Neural progenitor cell (in vitro differentiated cells): ENCODE measurements at regions not wholly inside any gene's neighbourhood (a gene's known extent, or its start where the extent isn't known, plus 50 kb on each side); places are given as distances from the start of the nearest gene placed in this dataset.

Source experiments
- DNase-seq: peaks from one replicate; pipeline ENCODE4 v3.0.0-alpha.2; 2016; ENCODE audit warnings: low spot score
- H2AFZ ChIP-seq: fragments of 200-600 bp; sonication (generic); replicated peaks from 2 replicates; pipeline ENCODE4 v1.6.1; 2016; ENCODE audit warnings: antibody characterized with exemption
- H3F3A ChIP-seq: fragments of 200-600 bp; sonication (generic); 2 replicates; pipeline ENCODE4 v1.6.1; 2016; ENCODE audit warnings: antibody characterized with exemption, low read depth
- H3K27ac ChIP-seq: fragments of 200-600 bp; sonication (generic); 2 replicates; pipeline ENCODE4 v1.5.1; 2016; ENCODE audit warnings: mild to moderate bottlenecking
- H3K27me3 ChIP-seq: fragments of 200-600 bp; sonication (generic); 2 replicates; pipeline ENCODE4 v1.6.1; 2016; ENCODE audit warnings: mild to moderate bottlenecking, moderate library complexity
- H3K36me3 ChIP-seq: fragments of 200-600 bp; sonication (generic); 2 replicates; pipeline ENCODE4 v1.5.1; 2016
- H3K4me1 ChIP-seq: fragments of 200-600 bp; sonication (generic); 2 replicates; pipeline ENCODE4 v1.6.1; 2016; ENCODE audit warnings: mixed run types
- H3K4me2 ChIP-seq: fragments of 200-600 bp; sonication (generic); 2 replicates; pipeline ENCODE4 v1.6.1; 2016
- H3K4me3 ChIP-seq: fragments of 200-600 bp; sonication (generic); 2 replicates; pipeline ENCODE4 v1.5.1; 2016
- H3K79me2 ChIP-seq: fragments of 200-600 bp; sonication (generic); 2 replicates; pipeline ENCODE4 v1.6.1; 2016; ENCODE audit warnings: low read depth
- H3K9ac ChIP-seq: fragments of 200-600 bp; sonication (generic); 2 replicates; pipeline ENCODE4 v1.6.1; 2016
- H3K9me3 ChIP-seq: fragments of 200-600 bp; sonication (generic); 2 replicates; pipeline ENCODE4 v1.5.1; 2016; ENCODE audit warnings: low read depth
- H4K20me1 ChIP-seq: fragments of 200-600 bp; sonication (generic); 2 replicates; pipeline ENCODE4 v1.6.1; 2016; ENCODE audit warnings: low read depth
- H3K27ac Mint-ChIP-seq: 3 replicates; pipeline ENCODE4 v1.8.0; 2021; ENCODE audit warnings: mixed read lengths
- H3K27me3 Mint-ChIP-seq: 2 replicates; pipeline ENCODE4 v1.8.0; 2022; ENCODE audit warnings: low read depth, mild to moderate bottlenecking, inconsistent platforms, moderate library complexity, mixed read lengths; ENCODE audit not compliant: insufficient read depth
- H3K36me3 Mint-ChIP-seq: 3 replicates; pipeline ENCODE4 v1.8.0; 2021; ENCODE audit warnings: mixed read lengths
- H3K4me1 Mint-ChIP-seq: 3 replicates; pipeline ENCODE4 v1.8.0; 2021; ENCODE audit warnings: mixed read lengths
- H3K4me3 Mint-ChIP-seq: 3 replicates; pipeline ENCODE4 v1.8.0; 2021; ENCODE audit warnings: mild to moderate bottlenecking, moderate library complexity, mixed read lengths
- H3K9me3 Mint-ChIP-seq: 3 replicates; pipeline ENCODE4 v1.8.0; 2020; ENCODE audit warnings: mixed read lengths
- CTCF ChIP-seq: fragments of 200-600 bp; sonication (generic); IDR thresholded peaks from 2 replicates; pipeline ENCODE4 v1.5.1; 2017; ENCODE audit warnings: antibody characterized with exemption, mild to moderate bottlenecking
- EZH2 ChIP-seq: fragments of 200-600 bp; sonication (generic); IDR thresholded peaks from 2 replicates; pipeline ENCODE4 v1.6.1; 2017; ENCODE audit warnings: antibody characterized with exemption, mild to moderate bottlenecking, moderate library complexity
- EZH2phosphoT487 ChIP-seq: fragments of 200-600 bp; sonication (generic); IDR thresholded peaks from 2 replicates; pipeline ENCODE4 v1.6.1; 2017; ENCODE audit warnings: antibody characterized with exemption

- Histone ChIP-seq H2AFZ (no peak overlapping the region), H3K4me3 (no peak overlapping the region), H4K20me1 (no peaks in the 10 kb centered on the region), H3K9me3 (no peaks in the 10 kb centered on the region), H3K27me3 (peaks cover 12% of the 10 kb centered on the region), H3K36me3 (no peaks in the 10 kb centered on the region), H3K27ac (no peak overlapping the region), H3F3A (peaks cover 27% of the 10 kb centered on the region), H3K4me2 (no peak overlapping the region), H3K9ac (no peak overlapping the region), H3K4me1 (peaks cover 33% of the 10 kb centered on the region), H3K79me2 (no peaks in the 10 kb centered on the region)
- DNase-seq = no peak
- H3K27me3 Mint-ChIP-seq = peaks cover 11% of the 10 kb centered on the region
- H3K4me1 Mint-ChIP-seq = peaks cover 71% of the 10 kb centered on the region
- H3K9me3 Mint-ChIP-seq = no peaks in the 10 kb centered on the region
- no peak overlapping the region for H3K27ac Mint-ChIP-seq
- peaks cover 4% of the 10 kb centered on the region for H3K36me3 Mint-ChIP-seq
- TF ChIP-seq CTCF (no peak), EZH2 (no peak), EZH2phosphoT487 (no peak)
- no peak overlapping the region for H3K4me3 Mint-ChIP-seq
Measured at GRCh38 chr4:4664234-4664633, 122.4 kb upstream of the STX18 start.

DNA sequence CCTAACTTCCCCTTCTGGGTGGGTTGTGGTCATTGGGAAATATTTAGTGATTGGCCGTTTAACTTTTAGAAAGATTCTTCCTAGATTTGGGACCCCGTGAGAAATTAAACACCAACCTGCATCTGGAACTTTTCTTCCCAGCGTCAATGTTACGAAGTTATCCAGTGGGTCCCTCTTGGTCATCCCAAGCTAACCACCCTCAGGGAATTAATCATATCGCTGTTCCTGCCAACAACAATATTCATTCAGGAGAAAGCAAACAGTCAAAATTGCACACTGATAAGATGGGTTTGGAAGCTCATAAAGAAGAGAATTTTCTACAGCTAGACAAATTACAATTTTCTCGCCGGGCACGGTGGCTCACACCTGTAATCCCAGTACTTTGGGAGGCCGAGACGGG, 121.2 kb upstream of the STX18 start:
- peaks cover 60% of the 10 kb centered on the region for H3K4me1 Mint-ChIP-seq
- H3K27me3 Mint-ChIP-seq = peaks cover 13% of the 10 kb centered on the region
- H3K27ac Mint-ChIP-seq = peak overlapping the region; percentile 78
- Histone ChIP-seq H3F3A (peaks cover 17% of the 10 kb centered on the region), H3K27ac (no peak overlapping the region), H3K4me2 (no peak overlapping the region), H3K36me3 (no peaks in the 10 kb centered on the region), H3K79me2 (no peaks in the 10 kb centered on the region), H2AFZ (no peak overlapping the region), H4K20me1 (no peaks in the 10 kb centered on the region), H3K4me3 (no peak overlapping the region), H3K9me3 (no peaks in the 10 kb centered on the region), H3K9ac (no peak overlapping the region), H3K27me3 (peaks cover 2% of the 10 kb centered on the region), H3K4me1 (peaks cover 25% of the 10 kb centered on the region)
- peaks cover 3% of the 10 kb centered on the region for H3K9me3 Mint-ChIP-seq
- no peak for DNase-seq
- H3K4me3 Mint-ChIP-seq = no peak overlapping the region
- TF ChIP-seq CTCF (no peak), EZH2 (no peak), EZH2phosphoT487 (no peak)
- peaks cover 9% of the 10 kb centered on the region for H3K36me3 Mint-ChIP-seq

DNA sequence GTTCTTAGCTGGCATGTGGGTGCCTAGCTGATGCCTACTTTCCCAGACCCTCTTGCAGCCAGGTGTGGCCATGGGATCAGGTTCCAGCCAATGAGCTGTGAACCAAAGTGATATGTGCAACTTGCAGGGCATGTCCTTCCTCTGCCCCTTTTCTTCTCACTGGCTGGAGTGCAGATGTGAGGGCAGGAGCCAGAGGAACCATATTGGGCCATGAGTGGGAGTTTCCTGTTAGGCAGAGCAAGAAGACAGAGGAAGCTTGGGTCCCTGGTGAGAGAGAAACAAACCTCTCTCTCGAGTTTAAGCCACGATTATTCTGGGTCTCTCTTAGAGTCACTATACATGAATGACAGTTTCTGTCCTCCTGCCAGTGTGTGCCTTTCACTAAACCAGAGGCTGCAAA, 120.4 kb upstream of the STX18 start:
- Histone ChIP-seq H3K4me3 (no peak overlapping the region), H3K4me1 (peaks cover 17% of the 10 kb centered on the region), H3K9ac (no peak overlapping the region), H4K20me1 (no peaks in the 10 kb centered on the region), H3K36me3 (no peaks in the 10 kb centered on the region), H3K9me3 (no peaks in the 10 kb centered on the region), H3F3A (peaks cover 9% of the 10 kb centered on the region), H3K4me2 (no peak overlapping the region), H2AFZ (no peak overlapping the region), H3K79me2 (no peaks in the 10 kb centered on the region), H3K27me3 (no peaks in the 10 kb centered on the region), H3K27ac (no peak overlapping the region)
- DNase-seq = no peak
- peaks cover 59% of the 10 kb centered on the region for H3K4me1 Mint-ChIP-seq
- no peak overlapping the region for H3K4me3 Mint-ChIP-seq
- peaks cover 3% of the 10 kb centered on the region for H3K9me3 Mint-ChIP-seq
- H3K27ac Mint-ChIP-seq = peak overlapping the region; percentile 78
- TF ChIP-seq EZH2 (no peak), CTCF (no peak), EZH2phosphoT487 (no peak)
- H3K27me3 Mint-ChIP-seq = peaks cover 9% of the 10 kb centered on the region
- peaks cover 14% of the 10 kb centered on the region for H3K36me3 Mint-ChIP-seq
